ENCODE measurements at regions not wholly inside any gene's neighbourhood (a gene's known extent, or its start where the extent isn't known, plus 50 kb on each side); places are given as distances from the start of the nearest gene placed in this dataset.

GRCh38 chr5:14003936-14004335 lies 59.4 kb upstream of the DNAH5 start:
- Mint-ChIP-seq H3K27me3 (ENCODE audit: insufficient read depth, unreplicated experiment) (no peaks in the 10 kb centered on the region), H3K27ac (ENCODE audit: low read depth, unreplicated experiment) (no peak overlapping the region), H3K36me3 (ENCODE audit: insufficient read depth, unreplicated experiment) (no peaks in the 10 kb centered on the region), H3K9me3 (ENCODE audit: unreplicated experiment) (no peaks in the 10 kb centered on the region), H3K4me1 (ENCODE audit: insufficient read depth, unreplicated experiment) (peaks cover 7% of the 10 kb centered on the region), H3K4me3 (ENCODE audit: unreplicated experiment) (no peak overlapping the region)
- BruUV-seq (replicated peaks): no TSS peak
- intact Hi-C loops (cut with micrococcal nuclease): no loop called here
- TF ChIP-seq CTCF (IDR thresholded peaks at IDR 0.05; ENCODE audit: unreplicated experiment): no peak
- no peak for DNase-seq (ENCODE audit: unreplicated experiment)
- ChIA-PET POLR2A (no interaction called here), CTCF (interaction anchor here (0.6 to 1.1 kb wide), 4 partner anchors 15 to 360 kb away, joined by 3 to 5 read pairs (median 4); no protein-coding TSS in a partner anchor)

- no TSS peak for BruUV-seq (replicated peaks)
- Mint-ChIP-seq H3K27ac (ENCODE audit: low read depth, unreplicated experiment) (no peak overlapping the region), H3K36me3 (ENCODE audit: insufficient read depth, unreplicated experiment) (no peaks in the 10 kb centered on the region), H3K4me1 (ENCODE audit: insufficient read depth, unreplicated experiment) (peaks cover 7% of the 10 kb centered on the region), H3K27me3 (ENCODE audit: insufficient read depth, unreplicated experiment) (no peaks in the 10 kb centered on the region), H3K9me3 (ENCODE audit: unreplicated experiment) (no peaks in the 10 kb centered on the region), H3K4me3 (ENCODE audit: unreplicated experiment) (no peak overlapping the region)
- no peak for TF ChIP-seq CTCF (IDR thresholded peaks at IDR 0.05; ENCODE audit: unreplicated experiment)
- POLR2A ChIA-PET: no interaction called here
- intact Hi-C loops (cut with micrococcal nuclease): no loop called here
- CTCF ChIA-PET: interaction anchor here (0.6 to 1.1 kb wide), 4 partner anchors 15 to 361 kb away, joined by 3 to 5 read pairs (median 4); no protein-coding TSS in a partner anchor
- no peak for DNase-seq (ENCODE audit: unreplicated experiment)
Observed at GRCh38 chr5:14003513-14003912, 59.0 kb upstream of the DNAH5 start.

- Mint-ChIP-seq H3K9me3 (ENCODE audit: unreplicated experiment) (peaks cover 14% of the 10 kb centered on the region), H3K36me3 (ENCODE audit: insufficient read depth, unreplicated experiment) (no peaks in the 10 kb centered on the region), H3K27me3 (ENCODE audit: insufficient read depth, unreplicated experiment) (no peaks in the 10 kb centered on the region), H3K4me1 (ENCODE audit: insufficient read depth, unreplicated experiment) (no peaks in the 10 kb centered on the region), H3K4me3 (ENCODE audit: unreplicated experiment) (no peak overlapping the region), H3K27ac (ENCODE audit: low read depth, unreplicated experiment) (no peak overlapping the region)
- ChIA-PET CTCF (interaction anchor here (1.0 kb wide), 1 partner anchor 367 kb away, joined by 3 read pairs; no protein-coding TSS in a partner anchor), POLR2A (no interaction called here)
- TF ChIP-seq CTCF (IDR thresholded peaks at IDR 0.05; ENCODE audit: unreplicated experiment): no peak
- no peak for DNase-seq (ENCODE audit: unreplicated experiment)
- BruUV-seq (replicated peaks): no TSS peak
- intact Hi-C loops (cut with micrococcal nuclease): loop anchor here (10.0 kb wide), 1 partner anchor 97 kb away; no protein-coding TSS in a partner anchor
Observed at GRCh38 chr5:13998254-13998653, 53.8 kb upstream of the DNAH5 start.

- ChIA-PET POLR2A (interaction anchor here (0.6 kb wide), 2 partner anchors 16 to 51 kb away, joined by 3 to 4 read pairs; no protein-coding TSS in a partner anchor), CTCF (interaction anchor here (1.3 kb wide), 1 partner anchor 366 kb away, joined by 3 read pairs; no protein-coding TSS in a partner anchor)
- no peaks in the 10 kb centered on the region for H3K36me3 Mint-ChIP-seq (ENCODE audit: insufficient read depth, unreplicated experiment)
- intact Hi-C loops (cut with micrococcal nuclease): loop anchor here (10.0 kb wide), 1 partner anchor 97 kb away; no protein-coding TSS in a partner anchor
- no peaks in the 10 kb centered on the region for H3K4me1 Mint-ChIP-seq (ENCODE audit: insufficient read depth, unreplicated experiment)
- H3K4me3 Mint-ChIP-seq (ENCODE audit: unreplicated experiment): no peak overlapping the region
- no peaks in the 10 kb centered on the region for H3K27me3 Mint-ChIP-seq (ENCODE audit: insufficient read depth, unreplicated experiment)
- DNase-seq (ENCODE audit: unreplicated experiment): no peak
- H3K9me3 Mint-ChIP-seq (ENCODE audit: unreplicated experiment): peaks cover 14% of the 10 kb centered on the region
- H3K27ac Mint-ChIP-seq (ENCODE audit: low read depth, unreplicated experiment): no peak overlapping the region
- no TSS peak for BruUV-seq (replicated peaks)
- no peak for TF ChIP-seq CTCF (IDR thresholded peaks at IDR 0.05; ENCODE audit: unreplicated experiment)
Observed at GRCh38 chr5:13997514-13997913, 53.0 kb upstream of the DNAH5 start.

All from MCF 10A (cell line).